Endothelial cell of umbilical vein (primary cell): ENCODE measurements at regions not wholly inside any gene's neighbourhood (a gene's known extent, or its start where the extent isn't known, plus 50 kb on each side); places are given as distances from the start of the nearest gene placed in this dataset.

Experiments
- CTCF ChIP-seq, 2 donors: IDR thresholded peaks; 1 replicate in 1 of 2; 2 replicates in 1 of 2; pipeline ENCODE4 v1.5.1; 2011; ENCODE audit warnings: low read length in 2 of 2, mild to moderate bottlenecking in 2 of 2, moderate library complexity in 2 of 2, control low read depth in 1 of 2, inconsistent platforms in 1 of 2, low read depth in 1 of 2; ENCODE audit not compliant: insufficient read depth in 1 of 2; ENCODE audit errors: extremely low read depth in 1 of 2
- POLR2A ChIP-seq: IDR thresholded peaks from 2 replicates; pipeline ENCODE4 v1.6.1; 2012; ENCODE audit warnings: low read depth, mild to moderate bottlenecking, control low read depth, low read length
- POLR2AphosphoS5 ChIP-seq: IDR thresholded peaks from 2 replicates; pipeline ENCODE4 v1.6.1; 2012; ENCODE audit warnings: low read depth, mild to moderate bottlenecking, control low read depth, low read length, moderate library complexity; ENCODE audit not compliant: insufficient read depth

GRCh38 chr9:116078640-116079039 is 75.0 kb upstream of the PAPPA start:
- TF ChIP-seq POLR2AphosphoS5 (no peak), POLR2A (no peak), CTCF (IDR thresholded peaks at IDR 0.05; ENCODE audit: extremely low read depth in 1 of 2, insufficient read depth in 1 of 2, low read depth in 1 of 2, low read length in 2 of 2) (no peak)
